Astrocyte (in vitro differentiated cells and primary cell): ENCODE measurements at regions not wholly inside any gene's neighbourhood (a gene's known extent, or its start where the extent isn't known, plus 50 kb on each side); places are given as distances from the start of the nearest gene placed in this dataset.

ENCODE experiments used
- DNase-seq: peaks from one replicate; pipeline ENCODE4 v3.0.0-alpha.2; 2010; ENCODE audit warnings: low read depth
- FAIRE-seq: peaks from 2 replicates; lab custom pipeline; 2011; peaks lifted over from hg19 to GRCh38; lab: Jason Lieb, UNC
- H2AFZ ChIP-seq: 2 replicates; pipeline ENCODE4 v1.6.0; 2012; ENCODE audit warnings: low read depth, low read length, inconsistent platforms
- H3K27ac ChIP-seq: 2 replicates; pipeline ENCODE4 v1.5.1; 2011; ENCODE audit warnings: low read depth, low read length, inconsistent platforms
- H3K27me3 ChIP-seq: 2 replicates; pipeline ENCODE4 v1.6.0; 2011; ENCODE audit warnings: low read length, inconsistent platforms; ENCODE audit not compliant: insufficient read depth
- H3K36me3 ChIP-seq: 2 replicates; pipeline ENCODE4 v1.5.1; 2011; ENCODE audit warnings: low read length, inconsistent platforms; ENCODE audit not compliant: insufficient read depth
- H3K4me1 ChIP-seq: 2 replicates; pipeline ENCODE4 v1.5.1; 2011; ENCODE audit warnings: low read length, inconsistent platforms; ENCODE audit not compliant: insufficient read depth
- H3K4me2 ChIP-seq: 2 replicates; pipeline ENCODE4 v1.6.0; 2012; ENCODE audit warnings: low read length, inconsistent platforms
- H3K4me3 ChIP-seq: 2 replicates; pipeline ENCODE4 v1.5.1; 2011; ENCODE audit warnings: low read depth, mild to moderate bottlenecking, low read length, inconsistent platforms; ENCODE audit not compliant: insufficient read depth
- H3K79me2 ChIP-seq: 2 replicates; pipeline ENCODE4 v1.6.0; 2012; ENCODE audit warnings: mild to moderate bottlenecking, low read length, inconsistent platforms; ENCODE audit not compliant: insufficient read depth
- H3K9ac ChIP-seq: 2 replicates; pipeline ENCODE4 v1.6.0; 2012; ENCODE audit warnings: mild to moderate bottlenecking, low read length, inconsistent platforms
- H3K9me3 ChIP-seq: 2 replicates; pipeline ENCODE4 v1.5.1; 2012; ENCODE audit warnings: low read depth, mild to moderate bottlenecking, low read length, inconsistent platforms; ENCODE audit not compliant: insufficient read depth
- H4K20me1 ChIP-seq: 2 replicates; pipeline ENCODE4 v1.6.0; 2012; ENCODE audit warnings: low read length, inconsistent platforms; ENCODE audit not compliant: insufficient read depth
- H3K27ac Mint-ChIP-seq: one replicate; pipeline ENCODE4 v1.8.0; 2021; ENCODE audit warnings: mild to moderate bottlenecking, mixed read lengths; ENCODE audit not compliant: unreplicated experiment
- H3K27me3 Mint-ChIP-seq: one replicate; pipeline ENCODE4 v1.8.0; 2021; ENCODE audit warnings: low read depth, mixed read lengths; ENCODE audit not compliant: unreplicated experiment
- H3K36me3 Mint-ChIP-seq: one replicate; pipeline ENCODE4 v1.8.0; 2021; ENCODE audit warnings: low read depth, mixed read lengths; ENCODE audit not compliant: unreplicated experiment
- H3K4me1 Mint-ChIP-seq: one replicate; pipeline ENCODE4 v1.8.0; 2021; ENCODE audit warnings: low read depth, mixed read lengths; ENCODE audit not compliant: unreplicated experiment
- H3K4me3 Mint-ChIP-seq: one replicate; pipeline ENCODE4 v1.8.0; 2021; ENCODE audit warnings: mild to moderate bottlenecking, moderate library complexity, mixed read lengths; ENCODE audit not compliant: unreplicated experiment
- H3K9me3 Mint-ChIP-seq: one replicate; pipeline ENCODE4 v1.8.0; 2021; ENCODE audit warnings: mild to moderate bottlenecking, mixed read lengths; ENCODE audit not compliant: unreplicated experiment
- CTCF ChIP-seq: IDR thresholded peaks from 2 replicates; pipeline ENCODE4 v1.5.1; 2011; ENCODE audit warnings: low read depth, mild to moderate bottlenecking, inconsistent platforms, low read length, moderate library complexity; ENCODE audit not compliant: insufficient read depth
- EZH2 ChIP-seq: IDR thresholded peaks from 2 replicates; pipeline ENCODE4 v1.6.1; 2012; ENCODE audit warnings: mild to moderate bottlenecking, low read length, inconsistent platforms; ENCODE audit not compliant: insufficient read depth

GRCh38 chr6:48222241-48222640, 111.2 kb upstream of the PTCHD4 start:
- H3K9me3 ChIP-seq = no peaks in the 10 kb centered on the region
- Mint-ChIP-seq H3K27ac (no peak overlapping the region), H3K4me3 (no peak overlapping the region), H3K36me3 (no peaks in the 10 kb centered on the region), H3K27me3 (no peaks in the 10 kb centered on the region), H3K9me3 (no peaks in the 10 kb centered on the region), H3K4me1 (peaks cover 3% of the 10 kb centered on the region)
- no peak overlapping the region for H3K27ac ChIP-seq
- no peak overlapping the region for H3K9ac ChIP-seq
- H3K4me2 ChIP-seq = no peak overlapping the region
- no peaks in the 10 kb centered on the region for H4K20me1 ChIP-seq
- no peak overlapping the region for H3K4me3 ChIP-seq
- H3K79me2 ChIP-seq = no peaks in the 10 kb centered on the region
- H3K36me3 ChIP-seq = no peaks in the 10 kb centered on the region
- H3K27me3 ChIP-seq = no peaks in the 10 kb centered on the region
- DNase-seq = no peak
- H2AFZ ChIP-seq = no peak overlapping the region
- TF ChIP-seq CTCF (no peak), EZH2 (no peak)
- no peaks in the 10 kb centered on the region for H3K4me1 ChIP-seq
- FAIRE-seq = no peak

- Mint-ChIP-seq H3K4me1 (no peaks in the 10 kb centered on the region), H3K27me3 (no peaks in the 10 kb centered on the region), H3K36me3 (no peaks in the 10 kb centered on the region), H3K4me3 (no peak overlapping the region), H3K9me3 (no peaks in the 10 kb centered on the region), H3K27ac (no peak overlapping the region)
- H3K9me3 ChIP-seq = peaks cover 3% of the 10 kb centered on the region
- no peak for TF ChIP-seq EZH2
- no peak for TF ChIP-seq CTCF
- no peak overlapping the region for H3K4me3 ChIP-seq
- H3K36me3 ChIP-seq = no peaks in the 10 kb centered on the region
- H3K79me2 ChIP-seq = no peaks in the 10 kb centered on the region
- no peak overlapping the region for H2AFZ ChIP-seq
- H4K20me1 ChIP-seq = no peaks in the 10 kb centered on the region
- no peak overlapping the region for H3K9ac ChIP-seq
- DNase-seq (no peak), FAIRE-seq (no peak)
- H3K4me2 ChIP-seq = no peak overlapping the region
- H3K4me1 ChIP-seq = no peaks in the 10 kb centered on the region
- no peak overlapping the region for H3K27ac ChIP-seq
- H3K27me3 ChIP-seq = no peaks in the 10 kb centered on the region
Observed at GRCh38 chr6:48213076-48213788, 102.2 kb upstream of the PTCHD4 start.

- H3K27me3 Mint-ChIP-seq = no peaks in the 10 kb centered on the region
- no peak overlapping the region for H3K4me3 ChIP-seq
Observed at GRCh38 chr6:48212501-48212900, 101.5 kb upstream of the PTCHD4 start.

More at GRCh38 chr6:48212501-48212900, 101.5 kb upstream of the PTCHD4 start:
- H3K36me3 ChIP-seq = no peaks in the 10 kb centered on the region
- Mint-ChIP-seq H3K36me3 (no peaks in the 10 kb centered on the region), H3K27ac (no peak overlapping the region), H3K4me1 (no peaks in the 10 kb centered on the region), H3K9me3 (no peaks in the 10 kb centered on the region), H3K4me3 (no peak overlapping the region)
- H3K27ac ChIP-seq = no peak overlapping the region
- no peak overlapping the region for H2AFZ ChIP-seq
- no peaks in the 10 kb centered on the region for H3K4me1 ChIP-seq
- H4K20me1 ChIP-seq = no peaks in the 10 kb centered on the region
- no peaks in the 10 kb centered on the region for H3K27me3 ChIP-seq
- H3K9me3 ChIP-seq = peaks cover 3% of the 10 kb centered on the region
- FAIRE-seq (no peak), DNase-seq (no peak)
- no peaks in the 10 kb centered on the region for H3K79me2 ChIP-seq
- TF ChIP-seq CTCF = no peak
- TF ChIP-seq EZH2 = no peak
- no peak overlapping the region for H3K4me2 ChIP-seq
- no peak overlapping the region for H3K9ac ChIP-seq
